ENCODE measurements at regions not wholly inside any gene's neighbourhood (a gene's known extent, or its start where the extent isn't known, plus 50 kb on each side); places are given as distances from the start of the nearest gene placed in this dataset.

GRCh38 chr18:65214456-65214855 lies 536.4 kb upstream of the CDH7 start:
- TF ChIP-seq JUN (CRISPR knock-in tag; IDR thresholded peaks at IDR 0.05) (no peak), PRDM15 (CRISPR knock-in tag; IDR thresholded peaks at IDR 0.05) (no peak), NR3C1 (CRISPR knock-in tag; conservative IDR thresholded peaks at IDR 0.05; ENCODE audit: low read depth) (no peak), FOXJ3 (CRISPR knock-in tag; IDR thresholded peaks at IDR 0.05; ENCODE audit: borderline replicate concordance) (no peak), NR1H2 (CRISPR knock-in tag; IDR thresholded peaks at IDR 0.05) (no peak), ETV6 (CRISPR knock-in tag; IDR thresholded peaks at IDR 0.05) (no peak), IRF2 (CRISPR knock-in tag; IDR thresholded peaks at IDR 0.05; ENCODE audit: borderline replicate concordance, low read depth) (no peak)
- TF ChIP-seq, protein P1, sequence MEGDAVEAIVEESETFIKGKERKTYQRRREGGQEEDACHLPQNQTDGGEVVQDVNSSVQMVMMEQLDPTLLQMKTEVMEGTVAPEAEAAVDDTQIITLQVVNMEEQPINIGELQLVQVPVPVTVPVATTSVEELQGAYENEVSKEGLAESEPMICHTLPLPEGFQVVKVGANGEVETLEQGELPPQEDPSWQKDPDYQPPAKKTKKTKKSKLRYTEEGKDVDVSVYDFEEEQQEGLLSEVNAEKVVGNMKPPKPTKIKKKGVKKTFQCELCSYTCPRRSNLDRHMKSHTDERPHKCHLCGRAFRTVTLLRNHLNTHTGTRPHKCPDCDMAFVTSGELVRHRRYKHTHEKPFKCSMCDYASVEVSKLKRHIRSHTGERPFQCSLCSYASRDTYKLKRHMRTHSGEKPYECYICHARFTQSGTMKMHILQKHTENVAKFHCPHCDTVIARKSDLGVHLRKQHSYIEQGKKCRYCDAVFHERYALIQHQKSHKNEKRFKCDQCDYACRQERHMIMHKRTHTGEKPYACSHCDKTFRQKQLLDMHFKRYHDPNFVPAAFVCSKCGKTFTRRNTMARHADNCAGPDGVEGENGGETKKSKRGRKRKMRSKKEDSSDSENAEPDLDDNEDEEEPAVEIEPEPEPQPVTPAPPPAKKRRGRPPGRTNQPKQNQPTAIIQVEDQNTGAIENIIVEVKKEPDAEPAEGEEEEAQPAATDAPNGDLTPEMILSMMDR (IDR thresholded peaks at IDR 0.05), result no peak
- TF ChIP-seq, protein P2, sequence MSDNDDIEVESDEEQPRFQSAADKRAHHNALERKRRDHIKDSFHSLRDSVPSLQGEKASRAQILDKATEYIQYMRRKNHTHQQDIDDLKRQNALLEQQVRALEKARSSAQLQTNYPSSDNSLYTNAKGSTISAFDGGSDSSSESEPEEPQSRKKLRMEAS (CRISPR knock-in tag; IDR thresholded peaks at IDR 0.05), result no peak
- TF ChIP-seq, protein P3, sequence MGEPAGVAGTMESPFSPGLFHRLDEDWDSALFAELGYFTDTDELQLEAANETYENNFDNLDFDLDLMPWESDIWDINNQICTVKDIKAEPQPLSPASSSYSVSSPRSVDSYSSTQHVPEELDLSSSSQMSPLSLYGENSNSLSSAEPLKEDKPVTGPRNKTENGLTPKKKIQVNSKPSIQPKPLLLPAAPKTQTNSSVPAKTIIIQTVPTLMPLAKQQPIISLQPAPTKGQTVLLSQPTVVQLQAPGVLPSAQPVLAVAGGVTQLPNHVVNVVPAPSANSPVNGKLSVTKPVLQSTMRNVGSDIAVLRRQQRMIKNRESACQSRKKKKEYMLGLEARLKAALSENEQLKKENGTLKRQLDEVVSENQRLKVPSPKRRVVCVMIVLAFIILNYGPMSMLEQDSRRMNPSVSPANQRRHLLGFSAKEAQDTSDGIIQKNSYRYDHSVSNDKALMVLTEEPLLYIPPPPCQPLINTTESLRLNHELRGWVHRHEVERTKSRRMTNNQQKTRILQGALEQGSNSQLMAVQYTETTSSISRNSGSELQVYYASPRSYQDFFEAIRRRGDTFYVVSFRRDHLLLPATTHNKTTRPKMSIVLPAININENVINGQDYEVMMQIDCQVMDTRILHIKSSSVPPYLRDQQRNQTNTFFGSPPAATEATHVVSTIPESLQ (CRISPR knock-in tag; IDR thresholded peaks at IDR 0.05), result no peak
